HG03571 (cell line): ENCODE measurements at regions not wholly inside any gene's neighbourhood (a gene's known extent, or its start where the extent isn't known, plus 50 kb on each side); places are given as distances from the start of the nearest gene placed in this dataset.
"Not testable (repeated sequence)": the region's sequence is repeated elsewhere in the genome, so short reads cannot be mapped to it uniquely, and the experiment has no call there.

Experiments
- ATAC-seq: cut with Tn5 transposase; IDR thresholded peaks from one replicate; pipeline ENCODE4 v1.9.1; 2021; ENCODE audit not compliant: unreplicated experiment

DNA sequence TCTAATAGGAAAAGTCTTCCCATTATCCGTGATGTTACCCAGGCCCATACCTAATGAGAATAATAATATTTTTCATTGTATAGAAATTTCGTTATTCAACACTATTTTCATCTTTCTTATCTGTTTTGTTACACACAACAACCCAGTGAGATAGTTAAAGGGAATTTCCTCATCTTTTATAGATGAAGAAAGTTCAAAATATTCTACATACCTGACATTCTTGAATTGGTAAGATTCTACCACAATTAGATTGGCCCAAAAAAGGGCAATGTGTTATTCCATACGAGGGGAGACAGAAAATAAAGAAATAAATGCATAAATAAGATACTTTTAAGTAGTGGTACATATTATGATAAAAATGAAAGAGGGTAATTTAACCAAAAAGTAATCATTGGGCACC, 405.5 kb upstream of the ADAMTS5 start:
- no peak for ATAC-seq

DNA sequence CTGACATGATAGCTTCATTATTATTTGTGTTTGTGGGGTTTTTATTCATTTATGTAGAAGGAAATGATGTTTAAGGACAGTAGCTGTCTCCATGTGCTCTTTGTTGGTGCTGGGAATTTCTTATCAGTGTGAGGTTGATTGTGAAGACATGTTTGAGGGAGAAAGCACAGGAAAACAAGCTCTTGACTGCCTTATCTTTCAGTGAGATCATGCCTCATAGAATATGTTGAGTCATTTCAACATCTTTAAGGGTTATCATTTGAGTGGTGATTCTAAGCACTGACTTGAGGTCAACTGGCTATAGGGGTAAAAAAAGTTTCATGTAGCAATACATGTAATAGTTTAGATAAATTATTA, 405.1 kb upstream of the ADAMTS5 start:
- ATAC-seq = no peak

DNA sequence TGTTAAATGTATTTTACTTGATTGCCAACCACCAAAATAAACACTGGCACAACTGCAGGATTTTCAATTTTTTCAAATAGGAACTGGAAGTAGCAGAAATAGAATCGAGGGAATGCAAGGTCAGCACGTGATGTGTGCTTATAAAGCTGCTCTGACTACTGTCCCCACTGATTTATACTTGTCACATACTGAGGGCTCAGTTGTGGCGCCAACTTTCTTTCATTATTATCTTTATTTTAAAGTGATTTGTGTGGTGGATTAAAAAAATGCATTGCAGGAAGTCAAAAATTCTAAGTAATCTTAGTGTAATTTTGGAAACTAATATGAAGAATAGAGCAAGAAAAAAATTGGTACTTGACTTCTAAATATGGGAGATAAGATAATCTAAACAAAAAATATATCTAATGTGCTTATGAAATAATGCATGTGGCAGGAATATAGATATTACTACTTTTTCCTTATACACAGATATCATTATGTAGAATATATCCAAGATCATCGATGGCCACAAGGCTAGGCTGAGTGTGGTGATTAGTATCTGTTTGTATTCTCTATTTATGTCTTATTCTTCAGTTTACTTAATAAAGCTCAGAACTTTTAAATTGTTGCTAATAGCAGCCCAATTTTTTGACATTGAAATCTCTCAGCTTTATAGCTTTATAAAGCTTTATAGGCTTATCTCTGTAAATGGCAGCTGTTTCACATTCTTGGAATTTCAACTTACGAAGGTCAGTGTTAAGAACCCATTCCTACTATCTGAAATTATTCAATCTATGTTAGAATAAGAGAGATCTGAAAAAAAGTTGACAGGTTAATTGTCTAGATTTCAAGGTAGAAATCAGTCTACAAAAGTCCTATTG, 404.5 kb upstream of the ADAMTS5 start:
- ATAC-seq = no peak

DNA sequence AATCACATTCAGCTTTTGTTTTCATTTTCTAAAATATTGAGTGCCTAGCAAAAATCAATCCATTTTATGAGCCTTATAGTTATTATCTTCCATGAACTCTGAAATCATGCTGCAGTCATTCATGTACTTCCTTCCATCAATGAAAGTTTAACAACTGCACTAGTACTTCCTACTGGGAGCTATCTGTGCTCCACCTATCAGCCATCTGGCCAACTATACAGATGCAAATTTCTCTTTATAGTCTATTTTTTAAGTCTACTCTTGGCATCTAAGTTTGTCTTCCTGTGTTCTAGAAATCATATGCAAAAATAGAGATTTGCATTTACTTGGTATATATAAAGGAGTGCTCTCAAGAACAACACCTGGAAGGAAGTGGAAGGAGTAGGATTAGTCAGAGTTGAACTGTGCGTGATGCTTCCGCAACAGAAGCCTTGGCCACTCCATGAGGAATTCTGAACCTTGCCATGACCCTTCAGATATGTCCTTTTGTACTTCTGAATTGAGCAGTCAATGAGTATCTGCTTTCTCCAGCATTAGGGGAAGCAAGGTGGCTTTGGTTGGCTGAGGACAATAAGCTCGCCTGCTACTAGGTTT, 403.2 kb upstream of the ADAMTS5 start:
- no peak for ATAC-seq

DNA sequence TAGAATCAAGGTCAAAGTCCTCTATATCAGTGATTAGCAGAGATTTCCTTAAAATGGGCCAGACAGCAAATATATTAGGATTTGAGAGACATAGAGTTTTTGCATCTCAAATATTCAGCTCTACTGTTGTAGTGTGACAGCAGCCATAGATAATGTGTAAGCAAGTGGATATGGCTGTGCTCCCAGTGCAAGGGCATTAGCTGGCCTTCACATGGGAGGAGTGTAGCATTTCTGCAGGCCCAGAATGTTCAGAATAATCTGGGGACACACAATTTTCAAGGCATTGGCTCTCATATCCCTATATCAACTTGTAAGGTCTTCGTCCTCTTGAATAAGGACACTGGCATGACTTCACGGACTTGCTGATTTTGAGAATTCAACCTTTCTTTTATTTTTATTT, 402.3 kb upstream of the ADAMTS5 start:
- ATAC-seq = no peak

DNA sequence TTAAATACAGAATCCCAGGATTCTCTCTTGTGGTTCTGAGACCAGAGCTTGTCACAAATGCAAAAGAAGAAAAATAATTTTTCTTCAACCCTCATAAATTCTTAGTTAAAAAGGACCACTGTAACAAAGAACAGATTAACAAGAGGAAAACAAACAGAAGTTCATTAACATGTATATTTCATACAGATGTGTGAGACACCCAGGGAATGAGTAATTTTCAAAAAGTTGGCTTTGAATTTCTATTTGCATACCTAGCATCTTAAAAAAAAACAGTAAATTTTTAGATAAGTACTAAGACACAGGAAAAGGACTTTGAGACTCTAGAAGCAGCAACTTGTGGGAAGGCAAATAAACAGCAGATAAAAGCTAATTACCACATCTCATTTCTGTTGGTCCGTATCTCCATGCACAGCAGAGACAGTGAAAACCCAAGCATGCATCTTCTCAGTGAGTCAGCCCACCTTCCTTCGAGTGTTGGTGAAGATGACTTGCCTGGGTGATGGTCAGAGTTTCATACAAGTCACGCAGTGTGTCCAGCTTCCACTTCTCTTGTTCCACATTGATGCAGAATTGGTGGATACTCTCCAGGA, 399.9 kb upstream of the ADAMTS5 start:
- no peak for ATAC-seq

DNA sequence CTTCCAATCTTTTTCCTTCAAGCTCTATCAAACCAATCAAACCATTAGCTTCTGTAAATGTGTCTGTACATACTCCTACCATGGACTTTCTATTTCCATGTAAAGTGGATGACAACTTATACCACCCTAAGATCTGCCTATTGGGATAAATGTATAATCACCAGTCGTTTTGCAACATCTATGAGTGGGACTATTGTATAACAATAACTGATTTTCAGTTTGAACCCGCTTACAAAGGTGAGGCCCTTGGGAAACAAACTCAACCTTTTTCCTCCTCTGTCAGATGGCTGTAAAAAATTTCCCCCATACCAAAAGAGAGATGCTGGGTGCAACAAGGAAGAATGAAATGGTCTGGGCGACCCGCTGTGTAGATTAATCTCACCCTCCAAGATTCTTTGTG, 399.1 kb upstream of the ADAMTS5 start:
- no peak for ATAC-seq

DNA sequence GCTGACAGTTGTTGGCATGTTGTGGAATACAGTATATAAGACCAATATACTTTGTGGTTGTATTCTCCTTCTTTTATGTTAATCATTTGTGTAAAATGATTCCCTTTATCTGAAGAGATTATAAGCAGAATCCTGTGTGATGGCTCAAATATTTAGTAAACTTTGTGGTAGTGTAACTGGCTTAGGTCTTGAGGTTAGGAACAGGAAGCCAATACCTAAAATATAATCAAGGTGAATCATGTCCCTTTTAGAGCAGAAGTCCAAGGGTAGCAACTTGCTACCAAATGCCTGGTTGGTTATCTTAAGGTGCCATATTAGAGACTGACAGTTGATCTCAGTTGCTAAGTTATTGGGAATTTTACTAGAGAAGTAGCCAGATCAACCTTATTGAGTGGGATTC, 398.5 kb upstream of the ADAMTS5 start:
- no peak for ATAC-seq

DNA sequence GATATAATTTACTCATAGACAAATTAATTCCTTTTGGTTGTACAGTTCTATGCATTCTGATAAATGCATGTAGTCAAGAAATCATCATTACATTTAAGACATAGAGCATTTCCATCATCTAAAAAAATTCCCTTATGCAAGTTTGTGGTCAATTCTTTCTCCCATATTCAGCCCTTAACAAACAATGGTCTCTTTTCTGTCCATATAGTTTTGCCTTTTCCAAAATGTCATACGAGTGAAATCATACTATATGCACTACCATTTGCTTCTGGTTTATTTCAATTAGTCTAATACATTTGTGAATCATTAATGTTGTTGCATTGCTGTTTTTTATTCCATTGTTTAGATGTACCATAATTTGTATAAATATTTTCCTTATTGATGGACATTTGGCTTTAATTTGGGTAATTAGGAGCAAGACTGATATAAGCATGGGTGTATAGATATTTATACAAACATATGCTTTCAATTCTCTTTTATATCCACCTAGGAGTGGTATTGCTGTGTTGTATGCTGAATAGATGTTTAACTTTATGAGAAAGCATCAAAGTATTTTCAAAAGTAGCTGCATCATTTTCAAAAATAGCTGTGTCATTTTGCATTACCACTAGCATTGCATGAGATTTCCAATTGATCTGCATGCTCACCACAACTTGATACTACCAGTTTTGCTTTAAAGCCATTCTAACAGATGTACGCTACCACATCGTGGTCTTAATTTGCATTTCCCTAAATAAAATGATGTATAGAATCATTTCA, 397.0 kb upstream of the ADAMTS5 start:
- no peak for ATAC-seq

DNA sequence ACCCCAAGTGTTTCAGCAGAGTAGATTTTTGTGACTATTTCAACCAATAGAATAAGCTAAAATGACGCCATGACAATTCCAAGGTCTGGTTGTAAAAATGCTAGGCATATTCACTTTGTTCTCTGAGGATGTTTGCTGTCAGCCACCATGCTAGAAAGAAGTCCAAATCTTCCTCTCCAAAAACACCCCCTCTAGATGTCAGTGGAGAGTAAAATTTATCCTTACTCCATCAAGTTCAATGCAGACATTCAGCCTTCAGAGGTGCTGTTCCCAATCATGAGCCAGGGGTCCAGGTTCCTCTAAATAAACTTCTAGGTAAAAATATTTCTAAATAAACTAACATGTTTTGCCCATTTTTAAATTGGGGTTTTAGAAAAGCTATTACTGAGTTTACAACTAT, 395.4 kb upstream of the ADAMTS5 start:
- no peak for ATAC-seq

DNA sequence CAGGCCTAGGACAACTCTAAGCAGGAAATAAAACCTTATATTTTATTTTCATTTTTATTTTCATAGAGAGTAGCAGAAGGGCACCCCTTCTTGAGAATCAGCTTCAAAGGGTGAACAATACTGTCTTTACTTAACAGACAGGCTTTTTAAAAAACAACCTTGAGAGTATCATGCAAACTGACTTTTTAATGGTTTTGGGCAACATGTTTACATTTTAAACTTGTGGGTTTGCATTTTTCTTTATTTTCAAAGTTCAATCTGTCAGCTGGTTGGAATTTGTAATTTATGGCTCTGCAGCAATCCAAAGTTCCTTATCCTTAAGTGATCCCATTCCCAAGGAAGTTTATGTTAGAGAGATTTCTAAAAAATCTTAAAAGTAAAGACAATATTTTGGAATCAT, 392.3 kb upstream of the ADAMTS5 start:
- no peak for ATAC-seq

DNA sequence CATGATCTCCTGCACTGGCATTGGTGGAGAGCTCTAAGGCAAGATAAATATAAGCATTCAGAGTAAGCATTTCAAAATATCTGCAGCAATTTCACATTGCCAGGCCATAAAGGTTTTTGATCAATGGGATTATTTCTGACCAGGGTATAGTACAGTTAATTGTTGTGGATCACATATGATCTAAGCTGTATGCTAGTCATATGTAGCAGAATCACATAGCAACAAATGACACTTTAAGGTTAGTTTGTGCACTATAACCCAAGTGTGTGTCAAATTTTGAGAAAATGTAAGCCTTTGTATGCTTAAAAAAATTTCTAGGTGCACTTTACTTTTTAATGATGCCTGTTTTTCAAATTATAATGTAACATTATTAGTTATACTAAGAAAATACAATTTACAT, 386.0 kb upstream of the ADAMTS5 start:
- no peak for ATAC-seq

DNA sequence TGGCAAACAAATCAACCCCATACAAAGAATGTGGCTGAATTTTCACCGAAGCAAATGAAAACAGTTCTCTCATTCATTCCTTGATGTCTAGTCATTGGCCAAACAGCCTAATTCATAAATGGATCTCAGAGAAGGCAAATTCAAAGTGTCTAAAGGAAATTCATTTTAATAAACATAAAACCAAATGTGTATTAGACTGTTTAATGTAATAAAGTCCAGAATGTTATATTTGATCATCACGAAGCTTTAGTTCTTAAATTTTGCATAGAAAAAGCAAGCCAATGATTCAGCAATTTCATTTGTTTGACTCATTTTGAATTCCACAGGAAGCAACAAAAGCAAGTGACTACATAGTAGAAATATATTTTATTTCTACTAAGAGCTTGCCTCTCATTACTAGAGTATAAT, 379.2 kb upstream of the ADAMTS5 start:
- no peak for ATAC-seq

DNA sequence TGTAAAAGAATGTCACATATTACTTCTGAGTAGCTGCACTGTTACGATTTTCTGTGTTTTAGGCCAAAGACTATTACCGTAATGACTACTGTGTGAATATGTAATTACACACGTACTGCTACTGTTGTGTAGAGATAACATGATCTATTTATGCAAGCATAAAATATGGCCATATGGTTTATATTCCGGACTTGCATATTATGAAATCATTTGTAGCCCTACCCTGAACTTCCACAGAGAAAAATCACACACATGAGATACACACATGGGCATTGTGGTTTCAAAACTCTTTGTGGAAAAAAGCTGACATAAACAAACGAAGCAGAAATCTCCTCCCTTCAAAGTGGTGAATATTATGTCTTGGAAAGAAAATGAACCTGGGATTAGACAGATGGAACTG, 373.0 kb upstream of the ADAMTS5 start:
- no peak for ATAC-seq

DNA sequence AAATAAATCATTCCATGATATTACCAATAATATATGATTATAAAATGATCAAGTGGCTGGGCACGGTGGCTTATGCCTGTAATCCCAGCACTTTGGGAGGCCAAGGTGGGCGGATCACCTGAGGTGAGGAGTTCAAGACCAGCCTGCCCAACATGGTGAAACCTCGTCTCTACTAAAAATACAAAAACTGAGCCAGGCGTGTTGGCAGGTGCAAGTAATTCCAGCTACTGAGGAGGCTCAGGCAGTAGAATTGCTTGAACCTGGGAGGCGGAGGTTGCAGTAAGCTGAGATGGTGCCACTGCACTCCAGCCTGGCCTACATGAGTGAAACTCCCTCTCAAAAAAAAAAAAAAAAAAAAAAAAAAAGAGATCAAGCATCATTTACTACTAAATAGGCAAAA, 371.1 kb upstream of the ADAMTS5 start:
- ATAC-seq = not testable (repeated sequence)

DNA sequence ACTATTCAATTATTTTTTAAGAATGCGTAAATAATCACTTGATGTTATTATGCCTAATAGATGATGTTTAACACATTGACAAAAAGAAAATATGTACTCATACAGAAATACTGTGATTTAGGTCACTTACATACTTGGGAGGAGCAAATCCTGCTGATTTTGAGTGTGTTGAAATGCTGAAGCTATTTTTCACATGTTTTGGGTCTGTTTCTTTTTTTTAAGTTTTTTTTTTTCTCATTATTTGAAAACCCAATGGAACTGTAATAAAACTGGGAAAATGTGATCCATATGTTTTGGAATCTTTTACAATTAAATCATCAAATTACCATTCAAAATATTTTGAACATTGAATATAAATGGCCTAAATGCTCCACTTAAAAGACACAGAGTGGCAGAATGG, 366.2 kb upstream of the ADAMTS5 start:
- no peak for ATAC-seq

DNA sequence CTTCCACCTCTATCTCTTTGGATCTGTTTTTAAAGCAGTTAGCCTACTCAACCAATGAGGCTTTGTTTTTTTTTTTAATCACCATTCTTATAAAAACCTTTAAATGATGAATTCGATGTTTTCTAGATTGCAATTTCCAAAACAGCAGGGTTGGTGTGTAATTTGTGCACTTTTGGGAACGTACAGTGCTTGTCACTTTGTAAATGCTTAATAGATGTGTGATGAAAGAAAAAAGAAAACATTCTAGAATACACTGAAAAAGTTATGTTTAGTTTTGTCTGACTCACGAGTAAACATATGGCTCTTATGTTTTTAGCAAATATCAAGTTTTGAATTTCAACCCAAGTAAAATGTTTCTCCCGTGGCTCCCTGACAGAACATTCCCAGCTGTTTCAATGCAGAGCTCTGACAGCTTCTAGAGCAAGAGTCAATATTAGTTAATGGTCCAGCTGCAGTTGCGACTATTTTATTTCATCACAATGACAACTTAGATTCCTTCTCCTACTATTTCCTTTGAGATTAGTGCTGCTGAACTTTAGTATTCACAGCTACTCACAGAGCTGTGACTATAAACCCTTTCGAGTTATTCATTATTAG, 362.5 kb upstream of the ADAMTS5 start:
- no peak for ATAC-seq

DNA sequence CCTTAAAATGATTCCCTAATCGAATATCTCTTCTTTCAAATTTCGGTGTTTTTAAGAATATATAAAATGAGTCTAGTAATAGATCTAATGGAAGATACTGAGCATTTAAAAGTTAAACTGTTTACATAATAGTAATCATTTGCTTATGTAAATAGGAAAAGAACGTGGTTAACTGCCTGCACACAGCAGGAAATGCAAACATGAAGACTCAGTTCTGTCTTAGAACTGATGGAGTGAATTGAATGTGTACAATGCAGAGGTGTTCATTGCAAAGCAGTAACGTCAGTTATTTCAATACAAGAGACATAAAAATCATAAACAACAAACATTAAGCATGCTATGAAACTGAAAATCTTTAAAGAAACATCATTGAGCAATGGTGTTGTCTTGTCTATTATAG, 359.4 kb upstream of the ADAMTS5 start:
- ATAC-seq = no peak

DNA sequence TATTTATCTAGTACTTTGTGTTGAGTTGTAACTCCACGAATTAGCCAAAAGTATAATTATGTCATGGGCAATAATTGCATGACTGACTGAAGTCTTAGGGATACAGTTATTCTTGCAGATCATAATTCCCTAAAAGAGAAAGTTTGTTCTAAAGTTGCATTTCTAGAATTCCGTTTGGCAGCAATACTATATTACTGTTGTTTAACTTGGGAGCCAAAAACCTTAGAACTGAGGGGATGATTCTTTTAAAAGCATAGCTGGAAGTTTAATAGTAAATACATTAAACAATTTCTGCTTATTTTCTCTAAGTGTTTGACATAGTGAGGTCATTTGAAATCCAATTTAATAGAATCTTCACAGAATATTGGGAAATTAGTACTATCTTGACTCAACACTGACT, 356.4 kb upstream of the ADAMTS5 start:
- no peak for ATAC-seq

DNA sequence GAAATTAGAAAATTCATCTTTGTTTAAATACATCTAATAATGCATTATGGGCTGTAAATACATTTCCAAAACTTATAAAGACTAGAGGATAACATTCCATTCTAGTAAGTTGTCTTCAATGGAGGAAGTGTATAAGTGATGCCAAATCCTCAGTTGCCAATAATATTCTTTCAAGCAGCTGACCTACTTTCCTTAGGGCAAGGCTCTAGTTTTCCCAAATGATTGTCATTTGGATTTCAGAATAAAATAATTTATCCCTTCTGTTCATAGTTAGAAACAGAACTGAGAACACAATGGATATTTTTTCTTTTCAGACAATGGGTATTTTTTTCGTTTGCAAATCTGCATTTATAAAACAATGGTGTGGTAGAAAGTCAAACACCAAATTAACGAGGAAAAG, 354.9 kb upstream of the ADAMTS5 start:
- no peak for ATAC-seq

DNA sequence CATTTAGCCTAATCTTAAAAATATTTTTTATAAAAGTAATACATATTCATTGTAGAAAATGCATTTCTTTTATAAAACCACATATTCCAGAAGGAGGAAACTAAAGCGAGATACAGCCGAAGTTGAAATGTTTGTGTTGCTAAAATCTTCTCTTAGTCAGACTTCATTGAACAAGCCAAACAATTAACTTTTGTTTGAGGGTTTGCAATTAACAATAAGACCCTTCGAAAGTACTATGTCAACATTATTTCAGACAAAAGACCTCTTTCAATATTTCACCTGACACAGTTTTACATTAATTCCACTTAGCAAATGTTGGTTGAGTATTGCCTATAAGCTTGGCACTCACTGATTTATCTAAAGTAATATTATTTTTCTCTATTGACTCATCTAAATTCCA, 354.0 kb upstream of the ADAMTS5 start:
- no peak for ATAC-seq
